Fibroblast of skin of scalp (primary cell): ENCODE measurements at regions not wholly inside any gene's neighbourhood (a gene's known extent, or its start where the extent isn't known, plus 50 kb on each side); places are given as distances from the start of the nearest gene placed in this dataset.

Experiments used
- DNase-seq: peaks from one replicate; pipeline ENCODE4 v3.0.0-alpha.2; 2013

- DNase-seq, result no peak
These were observed 67.6 kb upstream of the CTSC start for GRCh38 chr11:88404932-88405710.

GRCh38 chr11:88404391-88404790 lies 66.9 kb upstream of the CTSC start:
- no peak for DNase-seq

GRCh38 chr11:88402784-88403183 lies 65.2 kb upstream of the CTSC start:
- DNase-seq, result peak; percentile 43

GRCh38 chr11:88402192-88402715 lies 64.7 kb upstream of the CTSC start:
- DNase-seq, result peak; percentile 83

- no peak for DNase-seq
These were observed 61.4 kb upstream of the CTSC start for GRCh38 chr11:88398791-88399570.

- peak; percentile 60 for DNase-seq
These were observed 60.8 kb upstream of the CTSC start for GRCh38 chr11:88398372-88398771.

GRCh38 chr11:88390254-88390653 lies 52.7 kb upstream of the CTSC start:
- no peak for DNase-seq

- DNase-seq, result no peak
These were observed 50.4 kb upstream of the CTSC start for GRCh38 chr11:88387957-88388356.
